ENCODE measurements at regions not wholly inside any gene's neighbourhood (a gene's known extent, or its start where the extent isn't known, plus 50 kb on each side); places are given as distances from the start of the nearest gene placed in this dataset.

GRCh38 chr12:19642345-19642744, 203.1 kb downstream of the AEBP2 start:
- CTCF ChIA-PET: no interaction called here
- H3K27ac Mint-ChIP-seq: no peak overlapping the region
- no peak overlapping the region for H3K4me3 Mint-ChIP-seq
- H3K4me1 Mint-ChIP-seq: no peaks in the 10 kb centered on the region
- H3K27me3 Mint-ChIP-seq: no peaks in the 10 kb centered on the region
- peaks cover 3% of the 10 kb centered on the region for H3K9me3 Mint-ChIP-seq
- H3K36me3 Mint-ChIP-seq: peaks cover 1% of the 10 kb centered on the region
- no peak for DNase-seq

- Mint-ChIP-seq H3K4me3 (no peak overlapping the region), H3K27me3 (no peaks in the 10 kb centered on the region), H3K9me3 (peaks cover 3% of the 10 kb centered on the region), H3K4me1 (no peaks in the 10 kb centered on the region), H3K27ac (no peak overlapping the region), H3K36me3 (peaks cover 1% of the 10 kb centered on the region)
- CTCF ChIA-PET: no interaction called here
- no peak for DNase-seq
These were observed 204.3 kb downstream of the AEBP2 start for GRCh38 chr12:19643635-19644034.

- Mint-ChIP-seq H3K4me3 (no peak overlapping the region), H3K36me3 (peaks cover 1% of the 10 kb centered on the region), H3K27me3 (no peaks in the 10 kb centered on the region), H3K27ac (no peak overlapping the region), H3K4me1 (no peaks in the 10 kb centered on the region), H3K9me3 (peaks cover 3% of the 10 kb centered on the region)
- CTCF ChIA-PET: no interaction called here
- no peak for DNase-seq
These were observed 205.3 kb downstream of the AEBP2 start for GRCh38 chr12:19644571-19644970.

- CTCF ChIA-PET: no interaction called here
- no peaks in the 10 kb centered on the region for H3K4me1 Mint-ChIP-seq
- no peaks in the 10 kb centered on the region for H3K27me3 Mint-ChIP-seq
These were observed 206.5 kb downstream of the AEBP2 start for GRCh38 chr12:19645823-19646222.

GRCh38 chr12:19646599-19646998, 207.3 kb downstream of the AEBP2 start:
- peaks cover 1% of the 10 kb centered on the region for H3K36me3 Mint-ChIP-seq
- DNase-seq: no peak
- H3K27ac Mint-ChIP-seq: no peak overlapping the region

More at GRCh38 chr12:19645823-19646222, 206.5 kb downstream of the AEBP2 start:
- Mint-ChIP-seq H3K27ac (no peak overlapping the region), H3K36me3 (peaks cover 1% of the 10 kb centered on the region), H3K9me3 (peaks cover 3% of the 10 kb centered on the region), H3K4me3 (no peak overlapping the region)
- no peak for DNase-seq

GRCh38 chr12:19647806-19648556, 208.7 kb downstream of the AEBP2 start:
- peaks cover 1% of the 10 kb centered on the region for H3K36me3 Mint-ChIP-seq
- H3K27ac Mint-ChIP-seq: no peak overlapping the region
- H3K4me3 Mint-ChIP-seq: no peak overlapping the region
- peaks cover 3% of the 10 kb centered on the region for H3K9me3 Mint-ChIP-seq
- H3K27me3 Mint-ChIP-seq: no peaks in the 10 kb centered on the region
- H3K4me1 Mint-ChIP-seq: no peaks in the 10 kb centered on the region
- CTCF ChIA-PET: interaction anchor here (0.6 kb wide), 1 partner anchor 9 kb away, joined by 3 read pairs; no protein-coding TSS in a partner anchor
- DNase-seq: no peak

More at GRCh38 chr12:19646599-19646998, 207.3 kb downstream of the AEBP2 start:
- Mint-ChIP-seq H3K9me3 (peaks cover 3% of the 10 kb centered on the region), H3K4me1 (no peaks in the 10 kb centered on the region), H3K4me3 (no peak overlapping the region), H3K27me3 (no peaks in the 10 kb centered on the region)
- CTCF ChIA-PET: no interaction called here

GRCh38 chr12:19648591-19648990, 209.3 kb downstream of the AEBP2 start:
- Mint-ChIP-seq H3K27me3 (no peaks in the 10 kb centered on the region), H3K9me3 (peaks cover 3% of the 10 kb centered on the region), H3K4me3 (no peak overlapping the region), H3K27ac (no peak overlapping the region), H3K4me1 (no peaks in the 10 kb centered on the region), H3K36me3 (peaks cover 1% of the 10 kb centered on the region)
- CTCF ChIA-PET: no interaction called here
- DNase-seq: no peak

- H3K27ac Mint-ChIP-seq: no peak overlapping the region
- no peaks in the 10 kb centered on the region for H3K9me3 Mint-ChIP-seq
- no peak overlapping the region for H3K4me3 Mint-ChIP-seq
- DNase-seq: no peak
- H3K36me3 Mint-ChIP-seq: no peaks in the 10 kb centered on the region
- H3K4me1 Mint-ChIP-seq: no peaks in the 10 kb centered on the region
- H3K27me3 Mint-ChIP-seq: no peaks in the 10 kb centered on the region
- CTCF ChIA-PET: interaction anchor here (0.9 kb wide), 1 partner anchor 16 kb away, joined by 3 read pairs; no protein-coding TSS in a partner anchor
These were observed 213.1 kb downstream of the AEBP2 start for GRCh38 chr12:19652386-19652785.

GRCh38 chr12:19654650-19655376, 215.5 kb downstream of the AEBP2 start:
- no peaks in the 10 kb centered on the region for H3K36me3 Mint-ChIP-seq
- no peak overlapping the region for H3K4me3 Mint-ChIP-seq
- no peaks in the 10 kb centered on the region for H3K9me3 Mint-ChIP-seq
- DNase-seq: no peak
- H3K27me3 Mint-ChIP-seq: no peaks in the 10 kb centered on the region
- H3K27ac Mint-ChIP-seq: no peak overlapping the region
- H3K4me1 Mint-ChIP-seq: peaks cover 5% of the 10 kb centered on the region
- CTCF ChIA-PET: interaction anchor here (0.6 to 1.4 kb wide), 2 partner anchors 36 to 84 kb away, joined by 3 read pairs; no protein-coding TSS in a partner anchor

- CTCF ChIA-PET: interaction anchor here (0.8 kb wide), 1 partner anchor 10 kb away, joined by 3 read pairs; no protein-coding TSS in a partner anchor
These were observed 217.9 kb downstream of the AEBP2 start for GRCh38 chr12:19657118-19657731.

GRCh38 chr12:19657732-19658130, 218.4 kb downstream of the AEBP2 start:
- no peak for DNase-seq
- H3K27me3 Mint-ChIP-seq: no peaks in the 10 kb centered on the region
- no peak overlapping the region for H3K27ac Mint-ChIP-seq
- H3K4me3 Mint-ChIP-seq: no peak overlapping the region
- no peaks in the 10 kb centered on the region for H3K9me3 Mint-ChIP-seq
- peaks cover 10% of the 10 kb centered on the region for H3K4me1 Mint-ChIP-seq
- CTCF ChIA-PET: interaction anchor here (0.8 kb wide), 1 partner anchor 10 kb away, joined by 3 read pairs; no protein-coding TSS in a partner anchor
- no peaks in the 10 kb centered on the region for H3K36me3 Mint-ChIP-seq

More at GRCh38 chr12:19657118-19657731, 217.9 kb downstream of the AEBP2 start:
- no peak overlapping the region for H3K4me3 Mint-ChIP-seq
- no peak for DNase-seq
- H3K4me1 Mint-ChIP-seq: peaks cover 10% of the 10 kb centered on the region
- H3K9me3 Mint-ChIP-seq: no peaks in the 10 kb centered on the region
- no peaks in the 10 kb centered on the region for H3K36me3 Mint-ChIP-seq
- no peaks in the 10 kb centered on the region for H3K27me3 Mint-ChIP-seq
- no peak overlapping the region for H3K27ac Mint-ChIP-seq

- DNase-seq: no peak
- H3K27me3 Mint-ChIP-seq: no peaks in the 10 kb centered on the region
- H3K27ac Mint-ChIP-seq: no peak overlapping the region
- no peak overlapping the region for H3K4me3 Mint-ChIP-seq
- peaks cover 10% of the 10 kb centered on the region for H3K4me1 Mint-ChIP-seq
- CTCF ChIA-PET: interaction anchor here (0.6 kb wide), 1 partner anchor 473 kb away, joined by 3 read pairs; no protein-coding TSS in a partner anchor
- H3K9me3 Mint-ChIP-seq: no peaks in the 10 kb centered on the region
- H3K36me3 Mint-ChIP-seq: no peaks in the 10 kb centered on the region
These were observed 219.8 kb downstream of the AEBP2 start for GRCh38 chr12:19659086-19659485.

GRCh38 chr12:19659501-19659900, 220.2 kb downstream of the AEBP2 start:
- no peak overlapping the region for H3K4me3 Mint-ChIP-seq
- no peaks in the 10 kb centered on the region for H3K9me3 Mint-ChIP-seq
- H3K4me1 Mint-ChIP-seq: peaks cover 10% of the 10 kb centered on the region
- no peak for DNase-seq
- no peaks in the 10 kb centered on the region for H3K27me3 Mint-ChIP-seq
- CTCF ChIA-PET: interaction anchor here (0.6 kb wide), 1 partner anchor 473 kb away, joined by 3 read pairs; no protein-coding TSS in a partner anchor
- no peak overlapping the region for H3K27ac Mint-ChIP-seq
- H3K36me3 Mint-ChIP-seq: no peaks in the 10 kb centered on the region

- Mint-ChIP-seq H3K4me3 (no peak overlapping the region), H3K36me3 (no peaks in the 10 kb centered on the region), H3K4me1 (peaks cover 5% of the 10 kb centered on the region), H3K27me3 (peaks cover 4% of the 10 kb centered on the region), H3K9me3 (no peaks in the 10 kb centered on the region), H3K27ac (no peak overlapping the region)
- no peak for DNase-seq
- CTCF ChIA-PET: no interaction called here
These were observed 226.0 kb downstream of the AEBP2 start for GRCh38 chr12:19665121-19665900.

Data from activated naive CD4-positive, alpha-beta T cell treated with anti-CD3 and anti-CD28 coated beads, Interleukin-2, amount 10 ng/mL, durations not matched to agents 7 days and 5 days (primary cell).